AG04449 (cell line): ENCODE measurements at regions not wholly inside any gene's neighbourhood (a gene's known extent, or its start where the extent isn't known, plus 50 kb on each side); places are given as distances from the start of the nearest gene placed in this dataset.

Experiments
- CTCF ChIA-PET: fragments of 350-600 bp; formaldehyde crosslinking; extraction: SDS; loops from one replicate; lab custom pipeline; 2021; ENCODE audit warnings: antibody characterized with exemption; lab: Yijun Ruan, JAX
- POLR2A ChIA-PET: fragments of 400-600, 350-600 bp; formaldehyde crosslinking; extraction: SDS; loops from one replicate; lab custom pipeline; 2020; ENCODE audit warnings: antibody characterized with exemption, inconsistent platforms; lab: Yijun Ruan, JAX
- DNase-seq: peaks from one replicate; pipeline ENCODE4 v3.0.0-alpha.2; 2010; ENCODE audit warnings: low read depth, low spot score
- H3K4me3 ChIP-seq: 2 replicates; pipeline ENCODE4 v1.5.1; 2011; ENCODE audit warnings: low read depth, mild to moderate bottlenecking, control low read depth, low read length
- CTCF ChIP-seq: IDR thresholded peaks from one replicate; pipeline ENCODE4 v1.5.1; 2011; ENCODE audit warnings: mild to moderate bottlenecking, moderate library complexity, low read length, control low read depth, inconsistent platforms; ENCODE audit not compliant: insufficient read depth; ENCODE audit errors: missing control alignments

- no peak overlapping the region for H3K4me3 ChIP-seq
- POLR2A ChIA-PET, result no interaction called here
- CTCF ChIA-PET, result no interaction called here
- DNase-seq, result no peak
- no peak for TF ChIP-seq CTCF
These were observed 50.0 kb upstream of the FAM20C start for GRCh38 chr7:142248-142941.
